ENCODE measurements at regions not wholly inside any gene's neighbourhood (a gene's known extent, or its start where the extent isn't known, plus 50 kb on each side); places are given as distances from the start of the nearest gene placed in this dataset.

GRCh38 chr12:94071258-94071657 is 77.1 kb upstream of the PLXNC1 start:
- H3K27ac ChIP-seq (ENCODE audit: low read length), result peak overlapping the region; percentile 59
- no peaks in the 10 kb centered on the region for H3K36me3 ChIP-seq (ENCODE audit: insufficient read depth, low read length)
- no peak overlapping the region; the same call in 1 of the 2 replicates for H3K9ac ChIP-seq (ENCODE audit: low read depth, low read length)
- peak; percentile 57 for DNase-seq
- H3K9me3 ChIP-seq (ENCODE audit: insufficient read depth, low read length, severe bottlenecking), result no peaks in the 10 kb centered on the region
- no peaks in the 10 kb centered on the region for H3K79me2 ChIP-seq (ENCODE audit: insufficient read depth, low read length)
- no peaks in the 10 kb centered on the region for H3K27me3 ChIP-seq (ENCODE audit: insufficient read depth, low read length, poor library complexity)
- H4K20me1 ChIP-seq (ENCODE audit: insufficient read depth, low read length), result no peaks in the 10 kb centered on the region
- peak; percentile 89 for ATAC-seq (ENCODE audit: insufficient read depth, low read depth)
- no peak for TF ChIP-seq CTCF (IDR thresholded peaks at IDR 0.05; ENCODE audit: borderline replicate concordance, extremely low read depth, low read length, poor library complexity, severe bottlenecking)
- TF ChIP-seq EZH2 (IDR thresholded peaks at IDR 0.05; ENCODE audit: borderline replicate concordance, low read depth, low read length, severe bottlenecking), result no peak
- peaks cover 21% of the 10 kb centered on the region for H3K4me1 ChIP-seq (ENCODE audit: insufficient read depth, low read length)
- no peak overlapping the region for H2AFZ ChIP-seq (ENCODE audit: low read depth, low read length)
- H3K4me2 ChIP-seq (ENCODE audit: insufficient read depth, low read length), result peak overlapping the region; percentile 20; the same call in 1 of the 2 replicates
- no peak overlapping the region for H3K4me3 ChIP-seq (ENCODE audit: low read depth in 1 of 2, low read length in 2 of 2)

GRCh38 chr12:94073441-94074051 is 74.8 kb upstream of the PLXNC1 start:
- ATAC-seq (ENCODE audit: insufficient read depth, low read depth) (no peak), DNase-seq (no peak)
- Histone ChIP-seq H3K27ac (ENCODE audit: low read length) (no peak overlapping the region), H3K79me2 (ENCODE audit: insufficient read depth, low read length) (no peaks in the 10 kb centered on the region), H4K20me1 (ENCODE audit: insufficient read depth, low read length) (no peaks in the 10 kb centered on the region), H2AFZ (ENCODE audit: low read depth, low read length) (no peak overlapping the region), H3K4me2 (ENCODE audit: insufficient read depth, low read length) (no peak overlapping the region), H3K9me3 (ENCODE audit: insufficient read depth, low read length, severe bottlenecking) (no peaks in the 10 kb centered on the region), H3K4me3 (ENCODE audit: low read depth in 1 of 2, low read length in 2 of 2) (no peak overlapping the region), H3K9ac (ENCODE audit: low read depth, low read length) (no peak overlapping the region), H3K4me1 (ENCODE audit: insufficient read depth, low read length) (peaks cover 33% of the 10 kb centered on the region), H3K27me3 (ENCODE audit: insufficient read depth, low read length, poor library complexity) (no peaks in the 10 kb centered on the region), H3K36me3 (ENCODE audit: insufficient read depth, low read length) (no peaks in the 10 kb centered on the region)
- TF ChIP-seq EZH2 (IDR thresholded peaks at IDR 0.05; ENCODE audit: borderline replicate concordance, low read depth, low read length, severe bottlenecking) (no peak), CTCF (IDR thresholded peaks at IDR 0.05; ENCODE audit: borderline replicate concordance, extremely low read depth, low read length, poor library complexity, severe bottlenecking) (no peak)

- Histone ChIP-seq H3K27ac (ENCODE audit: low read length) (no peak overlapping the region), H4K20me1 (ENCODE audit: insufficient read depth, low read length) (no peaks in the 10 kb centered on the region), H3K36me3 (ENCODE audit: insufficient read depth, low read length) (no peaks in the 10 kb centered on the region), H3K4me1 (ENCODE audit: insufficient read depth, low read length) (peaks cover 38% of the 10 kb centered on the region), H2AFZ (ENCODE audit: low read depth, low read length) (no peak overlapping the region), H3K79me2 (ENCODE audit: insufficient read depth, low read length) (no peaks in the 10 kb centered on the region), H3K9me3 (ENCODE audit: insufficient read depth, low read length, severe bottlenecking) (no peaks in the 10 kb centered on the region), H3K9ac (ENCODE audit: low read depth, low read length) (no peak overlapping the region), H3K4me3 (ENCODE audit: low read depth in 1 of 2, low read length in 2 of 2) (no peak overlapping the region), H3K4me2 (ENCODE audit: insufficient read depth, low read length) (no peak overlapping the region), H3K27me3 (ENCODE audit: insufficient read depth, low read length, poor library complexity) (no peaks in the 10 kb centered on the region)
- DNase-seq (no peak), ATAC-seq (ENCODE audit: insufficient read depth, low read depth) (no peak)
- TF ChIP-seq CTCF (IDR thresholded peaks at IDR 0.05; ENCODE audit: borderline replicate concordance, extremely low read depth, low read length, poor library complexity, severe bottlenecking) (no peak), EZH2 (IDR thresholded peaks at IDR 0.05; ENCODE audit: borderline replicate concordance, low read depth, low read length, severe bottlenecking) (no peak)
Measured at GRCh38 chr12:94074216-94074979, 74.0 kb upstream of the PLXNC1 start.

All from DND-41 (cell line).